Tibial nerve (tissue), 4 donors: ENCODE measurements at regions not wholly inside any gene's neighbourhood (a gene's known extent, or its start where the extent isn't known, plus 50 kb on each side); places are given as distances from the start of the nearest gene placed in this dataset.

Source experiments
- EP300 ChIP-seq, 2 donors: sonication (generic); formaldehyde crosslinking; IDR thresholded peaks; one replicate each; pipeline ENCODE4 v1.6.1; 2017; ENCODE audit warnings: antibody characterized with exemption in 2 of 2, mild to moderate bottlenecking in 1 of 2
- TF ChIP-seq, protein P1 (sequence below), 5 experiments: fragments of 200-600 bp in 3 of 5; fragments of 450-650 bp in 2 of 5; sonication (generic) in 3 of 5; IDR thresholded peaks; one replicate each; pipeline ENCODE4 v1.5.1; 2016 to 2019; ENCODE audit warnings: antibody characterized with exemption in 5 of 5, mild to moderate bottlenecking in 3 of 5, moderate library complexity in 2 of 5

DNA sequence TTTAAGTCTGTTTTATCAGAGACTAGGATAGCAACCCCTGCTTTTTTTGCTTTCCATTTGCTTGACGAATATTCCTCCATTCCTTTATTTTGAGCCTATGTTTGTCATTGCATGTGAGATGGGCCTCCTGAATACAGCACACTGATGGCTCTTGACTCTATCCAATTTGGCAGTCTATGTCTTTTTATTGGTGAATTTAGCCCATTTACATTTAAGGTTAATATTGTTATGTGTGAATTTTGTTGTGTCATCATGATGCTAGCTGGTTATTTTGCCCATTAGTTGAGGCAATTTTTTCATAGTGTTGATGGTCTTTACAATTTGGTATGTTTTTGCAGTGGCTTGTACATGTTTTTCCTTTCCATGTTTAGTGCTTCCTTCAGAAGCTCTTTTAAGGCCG lies 50.7 kb upstream of the PDE4B start:
- TF ChIP-seq, protein P1, sequence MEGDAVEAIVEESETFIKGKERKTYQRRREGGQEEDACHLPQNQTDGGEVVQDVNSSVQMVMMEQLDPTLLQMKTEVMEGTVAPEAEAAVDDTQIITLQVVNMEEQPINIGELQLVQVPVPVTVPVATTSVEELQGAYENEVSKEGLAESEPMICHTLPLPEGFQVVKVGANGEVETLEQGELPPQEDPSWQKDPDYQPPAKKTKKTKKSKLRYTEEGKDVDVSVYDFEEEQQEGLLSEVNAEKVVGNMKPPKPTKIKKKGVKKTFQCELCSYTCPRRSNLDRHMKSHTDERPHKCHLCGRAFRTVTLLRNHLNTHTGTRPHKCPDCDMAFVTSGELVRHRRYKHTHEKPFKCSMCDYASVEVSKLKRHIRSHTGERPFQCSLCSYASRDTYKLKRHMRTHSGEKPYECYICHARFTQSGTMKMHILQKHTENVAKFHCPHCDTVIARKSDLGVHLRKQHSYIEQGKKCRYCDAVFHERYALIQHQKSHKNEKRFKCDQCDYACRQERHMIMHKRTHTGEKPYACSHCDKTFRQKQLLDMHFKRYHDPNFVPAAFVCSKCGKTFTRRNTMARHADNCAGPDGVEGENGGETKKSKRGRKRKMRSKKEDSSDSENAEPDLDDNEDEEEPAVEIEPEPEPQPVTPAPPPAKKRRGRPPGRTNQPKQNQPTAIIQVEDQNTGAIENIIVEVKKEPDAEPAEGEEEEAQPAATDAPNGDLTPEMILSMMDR (IDR thresholded peaks at IDR 0.05): no peak
- TF ChIP-seq EP300 (IDR thresholded peaks at IDR 0.05): no peak
